HUES48 (cell line): ENCODE measurements at regions not wholly inside any gene's neighbourhood (a gene's known extent, or its start where the extent isn't known, plus 50 kb on each side); places are given as distances from the start of the nearest gene placed in this dataset.
"Not testable (repeated sequence)": the region's sequence is repeated elsewhere in the genome, so short reads cannot be mapped to it uniquely, and the experiment has no call there.

Source experiments
- H3K27ac ChIP-seq: one replicate; pipeline ENCODE4 v1.7.0; 2013; ENCODE audit warnings: low read depth, low read length, inconsistent platforms
- H3K27me3 ChIP-seq: 2 replicates; pipeline ENCODE4 v1.6.1; 2013; ENCODE audit warnings: mild to moderate bottlenecking, low read length; ENCODE audit not compliant: control insufficient read depth, insufficient read depth
- H3K36me3 ChIP-seq: 2 replicates; pipeline ENCODE4 v1.6.1; 2013; ENCODE audit warnings: low read length; ENCODE audit not compliant: control insufficient read depth, insufficient read depth
- H3K4me1 ChIP-seq: 2 replicates; pipeline ENCODE4 v1.6.1; 2013; ENCODE audit warnings: mild to moderate bottlenecking, low read length; ENCODE audit not compliant: control insufficient read depth, insufficient read depth
- H3K4me3 ChIP-seq: 2 replicates; pipeline ENCODE4 v1.5.1; 2013; ENCODE audit warnings: mild to moderate bottlenecking, low read depth, low read length
- H3K9ac ChIP-seq: 2 replicates; pipeline ENCODE4 v1.6.1; 2013; ENCODE audit warnings: mild to moderate bottlenecking, low read depth, low read length, moderate library complexity
- H3K9me3 ChIP-seq: 2 replicates; pipeline ENCODE4 v1.6.1; 2013; ENCODE audit warnings: low read length; ENCODE audit not compliant: control insufficient read depth, insufficient read depth

DNA sequence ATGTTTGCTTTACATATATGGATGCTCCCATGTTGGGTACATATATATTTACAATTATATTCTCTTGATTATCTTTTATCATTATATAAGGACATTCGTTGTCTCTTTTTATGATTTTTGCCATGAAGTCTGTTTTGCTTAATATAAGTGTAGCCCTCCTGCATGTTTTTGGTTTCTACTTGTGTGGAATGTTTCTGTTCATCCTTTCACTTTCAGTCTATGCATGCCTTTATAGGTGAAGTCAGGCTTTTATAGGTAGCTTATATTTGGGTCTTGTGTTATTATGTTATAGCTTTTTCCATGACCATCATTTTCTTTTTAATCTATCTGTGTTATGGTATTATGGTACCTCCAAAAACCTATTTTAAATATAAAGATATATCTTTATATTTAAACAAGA lies 612.5 kb upstream of the HS3ST5 start:
- Histone ChIP-seq H3K36me3 (no peaks in the 10 kb centered on the region), H3K27me3 (no peaks in the 10 kb centered on the region), H3K4me1 (no peaks in the 10 kb centered on the region), H3K4me3 (no peak overlapping the region), H3K9me3 (no peaks in the 10 kb centered on the region), H3K27ac (no peak overlapping the region), H3K9ac (no peak overlapping the region)

GRCh38 chr6:114952229-114952628 lies 609.4 kb upstream of the HS3ST5 start:
- H3K27ac ChIP-seq, result no peak overlapping the region
- no peak overlapping the region for H3K4me3 ChIP-seq
- H3K9ac ChIP-seq, result no peak overlapping the region
- no peaks in the 10 kb centered on the region for H3K9me3 ChIP-seq
- H3K4me1 ChIP-seq, result no peaks in the 10 kb centered on the region
- no peaks in the 10 kb centered on the region for H3K27me3 ChIP-seq
- no peaks in the 10 kb centered on the region for H3K36me3 ChIP-seq

DNA sequence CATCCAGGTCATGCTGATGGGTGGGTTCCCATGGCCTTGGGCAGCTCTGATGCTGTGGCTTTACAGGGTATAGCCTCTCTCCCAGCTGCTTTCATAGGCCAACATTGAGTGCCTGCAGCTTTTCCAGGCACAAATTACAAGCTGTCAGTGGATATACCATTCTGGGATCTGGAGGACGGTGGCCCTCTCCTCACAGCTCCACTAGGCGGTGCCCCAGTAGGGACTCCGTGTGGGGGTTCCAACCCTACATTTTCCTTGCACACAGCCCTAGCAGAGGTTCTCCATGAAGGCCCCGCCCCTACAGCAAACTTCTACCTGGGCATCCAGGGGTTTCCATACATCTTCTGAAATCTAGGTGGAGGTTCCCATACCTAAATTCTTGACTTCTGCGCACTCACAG lies 602.6 kb upstream of the HS3ST5 start:
- Histone ChIP-seq H3K27ac (no peak overlapping the region), H3K4me3 (no peak overlapping the region), H3K36me3 (no peaks in the 10 kb centered on the region), H3K4me1 (peaks cover 6% of the 10 kb centered on the region; the same call in 1 of the 2 replicates), H3K27me3 (no peaks in the 10 kb centered on the region), H3K9me3 (peaks cover 6% of the 10 kb centered on the region; the same call in 1 of the 2 replicates), H3K9ac (no peak overlapping the region)

GRCh38 chr6:114941078-114941477 lies 598.3 kb upstream of the HS3ST5 start:
- Histone ChIP-seq H3K27ac (no peak overlapping the region), H3K27me3 (no peaks in the 10 kb centered on the region), H3K9me3 (no peaks in the 10 kb centered on the region), H3K36me3 (no peaks in the 10 kb centered on the region), H3K4me3 (no peak overlapping the region), H3K9ac (no peak overlapping the region), H3K4me1 (peaks cover 11% of the 10 kb centered on the region)

DNA sequence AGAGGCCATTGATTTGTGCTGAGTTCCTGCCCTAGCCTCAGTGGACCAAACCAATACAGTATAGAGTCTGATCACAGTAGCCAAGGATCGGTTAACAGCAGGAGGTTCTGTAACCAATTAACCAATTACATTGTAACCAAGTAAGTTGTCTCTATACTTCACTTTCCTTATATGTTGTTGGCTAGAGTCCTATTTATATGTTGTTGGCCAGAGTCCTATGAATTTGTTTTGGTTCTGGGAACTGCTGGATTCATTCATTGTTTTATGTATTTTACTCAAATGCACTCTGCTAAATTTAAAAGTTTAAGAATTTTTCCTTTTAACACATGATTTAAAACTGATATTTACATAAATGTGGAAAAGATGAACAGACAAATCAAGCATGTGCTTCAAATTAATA lies 597.4 kb upstream of the HS3ST5 start:
- H3K27me3 ChIP-seq, result no peaks in the 10 kb centered on the region
- no peak overlapping the region for H3K27ac ChIP-seq
- no peak overlapping the region for H3K4me3 ChIP-seq
- H3K9ac ChIP-seq, result no peak overlapping the region
- H3K36me3 ChIP-seq, result no peaks in the 10 kb centered on the region
- H3K4me1 ChIP-seq, result peaks cover 16% of the 10 kb centered on the region
- no peaks in the 10 kb centered on the region for H3K9me3 ChIP-seq

GRCh38 chr6:114939630-114940029 lies 596.8 kb upstream of the HS3ST5 start:
- H3K4me1 ChIP-seq, result peaks cover 16% of the 10 kb centered on the region
- H3K27ac ChIP-seq, result no peak overlapping the region
- no peak overlapping the region for H3K4me3 ChIP-seq
- no peak overlapping the region for H3K9ac ChIP-seq
- no peaks in the 10 kb centered on the region for H3K9me3 ChIP-seq
- H3K27me3 ChIP-seq, result no peaks in the 10 kb centered on the region
- H3K36me3 ChIP-seq, result no peaks in the 10 kb centered on the region

- Histone ChIP-seq H3K27me3 (no peaks in the 10 kb centered on the region), H3K4me1 (peaks cover 15% of the 10 kb centered on the region), H3K27ac (no peak overlapping the region), H3K9me3 (no peaks in the 10 kb centered on the region), H3K9ac (no peak overlapping the region), H3K36me3 (no peaks in the 10 kb centered on the region), H3K4me3 (no peak overlapping the region)
Measured at GRCh38 chr6:114936080-114936479, 593.3 kb upstream of the HS3ST5 start.

DNA sequence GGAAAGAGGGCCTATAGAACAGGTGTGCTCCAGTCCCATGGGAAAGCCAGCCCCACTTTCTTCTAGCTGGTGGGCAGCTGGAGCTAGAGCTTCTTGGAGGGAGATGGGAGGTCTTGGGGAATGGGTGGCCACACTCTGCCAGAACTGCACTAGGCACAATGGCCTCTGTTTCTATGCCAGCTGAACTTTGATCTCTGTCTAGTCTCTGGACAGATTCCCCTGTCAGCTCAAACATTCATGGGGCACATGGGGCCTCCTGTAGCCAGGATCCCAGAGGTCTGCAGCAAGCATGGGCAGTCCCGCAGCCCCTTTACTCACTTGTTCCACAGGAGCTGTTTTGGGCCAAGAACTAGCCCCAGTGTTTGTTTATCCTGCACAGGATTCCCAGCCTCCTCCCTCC lies 591.3 kb upstream of the HS3ST5 start:
- H3K4me1 ChIP-seq, result peaks cover 10% of the 10 kb centered on the region; the same call in 1 of the 2 replicates
- no peak overlapping the region for H3K27ac ChIP-seq
- no peak overlapping the region for H3K4me3 ChIP-seq
- no peaks in the 10 kb centered on the region; the same call in 1 of the 2 replicates for H3K9me3 ChIP-seq
- no peaks in the 10 kb centered on the region for H3K27me3 ChIP-seq
- H3K9ac ChIP-seq, result no peak overlapping the region
- H3K36me3 ChIP-seq, result no peaks in the 10 kb centered on the region

DNA sequence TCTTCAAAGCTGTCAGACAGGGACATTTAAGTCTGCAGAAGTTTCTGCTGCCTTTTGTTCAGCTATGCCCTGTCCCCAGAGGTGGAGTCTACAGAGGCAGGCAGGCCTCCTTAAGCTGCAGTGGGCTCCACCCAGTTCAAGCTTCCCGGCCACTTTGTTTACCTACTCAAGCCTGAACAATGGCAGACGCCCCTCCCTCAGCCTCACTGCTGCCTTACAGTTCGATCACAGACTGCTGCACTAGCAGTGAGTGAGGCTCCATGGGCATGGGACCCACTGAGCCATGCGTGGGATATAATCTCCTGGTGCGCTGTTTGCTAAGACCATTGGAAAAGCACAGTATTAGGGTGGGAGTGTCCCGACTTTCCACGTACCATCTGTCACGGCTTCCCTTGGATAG lies 585.9 kb upstream of the HS3ST5 start:
- not testable (repeated sequence) for H3K4me3 ChIP-seq, H3K36me3 ChIP-seq, H3K27me3 ChIP-seq, H3K9ac ChIP-seq, H3K9me3 ChIP-seq, H3K4me1 ChIP-seq, H3K27ac ChIP-seq

DNA sequence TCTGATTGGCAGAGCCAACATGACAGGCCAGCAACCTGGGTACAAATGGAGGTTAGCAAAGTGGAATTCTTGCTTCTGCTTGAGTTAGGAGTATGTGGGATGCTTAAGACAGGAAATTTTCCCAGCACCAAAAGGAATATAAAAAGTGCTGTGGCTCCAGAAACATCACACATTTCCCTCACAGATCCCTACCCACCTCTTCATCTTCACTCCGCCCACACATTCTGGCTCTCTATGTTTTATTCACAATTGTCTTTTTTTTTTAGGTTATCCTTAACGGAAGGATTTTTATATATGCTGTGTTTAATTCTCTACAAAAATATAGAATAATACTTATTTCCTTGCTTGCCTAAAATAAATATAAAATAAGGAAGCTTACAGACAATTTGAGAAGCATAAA lies 563.3 kb upstream of the HS3ST5 start:
- no peaks in the 10 kb centered on the region for H3K27me3 ChIP-seq
- H3K27ac ChIP-seq, result no peak overlapping the region
- no peak overlapping the region for H3K4me3 ChIP-seq
- no peaks in the 10 kb centered on the region for H3K36me3 ChIP-seq
- no peaks in the 10 kb centered on the region for H3K9me3 ChIP-seq
- no peaks in the 10 kb centered on the region for H3K4me1 ChIP-seq
- no peak overlapping the region for H3K9ac ChIP-seq

DNA sequence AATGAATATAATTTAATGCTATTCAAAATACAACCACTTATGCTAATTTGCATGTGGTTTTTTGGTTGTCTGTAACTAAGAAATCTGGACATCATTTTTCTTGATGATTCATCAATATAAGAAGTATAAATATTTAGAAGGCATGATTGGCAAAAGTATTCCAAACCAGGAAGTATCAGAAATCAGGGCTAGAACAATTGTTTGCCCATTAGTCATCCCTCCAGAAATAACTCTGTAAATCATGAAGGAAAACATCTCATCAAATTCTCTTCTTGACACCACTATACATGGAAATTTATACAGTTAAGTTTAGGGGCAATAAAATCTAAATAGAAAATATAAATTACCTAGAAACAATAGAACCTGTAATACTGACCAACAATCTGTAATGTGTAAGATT lies 554.7 kb upstream of the HS3ST5 start:
- Histone ChIP-seq H3K4me1 (no peaks in the 10 kb centered on the region), H3K9me3 (peaks cover 12% of the 10 kb centered on the region), H3K27ac (no peak overlapping the region), H3K4me3 (no peak overlapping the region), H3K36me3 (no peaks in the 10 kb centered on the region), H3K27me3 (no peaks in the 10 kb centered on the region), H3K9ac (no peak overlapping the region)

GRCh38 chr6:114892211-114892610 lies 549.4 kb upstream of the HS3ST5 start:
- Histone ChIP-seq H3K9ac (no peak overlapping the region), H3K36me3 (no peaks in the 10 kb centered on the region), H3K27me3 (no peaks in the 10 kb centered on the region), H3K9me3 (0 out of 2 replicates have a peak, but pooled peaks cover 2% of the 10 kb centered on the region), H3K27ac (no peak overlapping the region), H3K4me3 (no peak overlapping the region), H3K4me1 (no peaks in the 10 kb centered on the region)
